Liver (tissue), 7 donors: ENCODE measurements at regions not wholly inside any gene's neighbourhood (a gene's known extent, or its start where the extent isn't known, plus 50 kb on each side); places are given as distances from the start of the nearest gene placed in this dataset.
A peak's percentile ranks its signal among the peaks of the same experiment; 100 is the strongest.

ENCODE experiments used
- DNase-seq: peaks from one replicate; pipeline ENCODE4 v3.0.0-alpha.2; 2017; ENCODE audit warnings: low spot score
- H3K27ac ChIP-seq, 2 donors: one replicate each; pipeline ENCODE4 v1.7.0; 2013; ENCODE audit warnings: inconsistent platforms in 2 of 2, low read length in 2 of 2, control low read depth in 1 of 2, low read depth in 1 of 2, mild to moderate bottlenecking in 1 of 2
- H3K27me3 ChIP-seq, 4 donors: one replicate each; pipeline versions ENCODE4 v1.6.1 to v1.7.0; 2013; ENCODE audit warnings: low read length in 3 of 4, inconsistent platforms in 1 of 4, mild to moderate bottlenecking in 1 of 4, moderate library complexity in 1 of 4; ENCODE audit not compliant: control insufficient read depth in 4 of 4, insufficient read depth in 4 of 4
- H3K36me3 ChIP-seq, 4 donors: one replicate each; pipeline versions ENCODE4 v1.6.1 to v1.7.0; 2013; ENCODE audit warnings: low read length in 3 of 4, mild to moderate bottlenecking in 3 of 4, low read depth in 1 of 4, moderate library complexity in 1 of 4; ENCODE audit not compliant: control insufficient read depth in 4 of 4, insufficient read depth in 3 of 4
- H3K4me1 ChIP-seq, 4 donors: one replicate each; pipeline versions ENCODE4 v1.6.1 to v1.7.0; 2013; ENCODE audit warnings: low read length in 3 of 4, mild to moderate bottlenecking in 3 of 4, moderate library complexity in 1 of 4; ENCODE audit not compliant: control insufficient read depth in 4 of 4, insufficient read depth in 4 of 4
- H3K4me3 ChIP-seq, 3 donors: one replicate each; pipeline versions ENCODE4 v1.6.1 to v1.7.0; 2013; ENCODE audit warnings: low read length in 3 of 3, control low read depth in 1 of 3, low read depth in 1 of 3, mild to moderate bottlenecking in 1 of 3
- H3K9ac ChIP-seq, 2 donors: one replicate each; pipeline ENCODE4 v1.7.0; 2013; ENCODE audit warnings: low read length in 2 of 2, mild to moderate bottlenecking in 2 of 2, moderate library complexity in 2 of 2, control low read depth in 1 of 2, low read depth in 1 of 2
- H3K9me3 ChIP-seq, 4 donors: one replicate each; pipeline versions ENCODE4 v1.6.1 to v1.7.0; 2013; ENCODE audit warnings: low read length in 3 of 4; ENCODE audit not compliant: control insufficient read depth in 4 of 4
- ATF3 ChIP-seq: IDR thresholded peaks from 2 replicates; pipeline ENCODE4 v1.6.1; 2016; ENCODE audit warnings: antibody characterized with exemption
- EGR1 ChIP-seq, 2 donors: IDR thresholded peaks; 2 replicates each; pipeline ENCODE4 v1.6.1; 2016 to 2018; ENCODE audit warnings: antibody characterized with exemption in 2 of 2, low read depth in 2 of 2
- FOXA1 ChIP-seq: IDR thresholded peaks from 2 replicates; pipeline ENCODE4 v1.6.1; 2016; ENCODE audit warnings: antibody characterized with exemption
- FOXA2 ChIP-seq: IDR thresholded peaks from 2 replicates; pipeline ENCODE4 v1.6.1; 2016; ENCODE audit warnings: antibody characterized with exemption
- HNF4A ChIP-seq, 2 donors: conservative IDR thresholded peaks; 2 replicates each; pipeline ENCODE4 v1.6.1; 2016; ENCODE audit warnings: antibody characterized with exemption in 2 of 2, mild to moderate bottlenecking in 2 of 2
- HNF4G ChIP-seq: IDR thresholded peaks from 2 replicates; pipeline ENCODE4 v1.6.1; 2016; ENCODE audit warnings: antibody characterized with exemption
- JUND ChIP-seq, 2 donors: IDR thresholded peaks; 2 replicates each; pipeline ENCODE4 v1.6.1; 2016; ENCODE audit warnings: antibody characterized with exemption in 2 of 2
- MAX ChIP-seq: IDR thresholded peaks from 2 replicates; pipeline ENCODE4 v1.6.1; 2016; ENCODE audit warnings: antibody characterized with exemption
- NR2F2 ChIP-seq: IDR thresholded peaks from 2 replicates; pipeline ENCODE4 v1.6.1; 2016; ENCODE audit warnings: antibody characterized with exemption
- RAD21 ChIP-seq, 2 donors: IDR thresholded peaks; 2 replicates each; pipeline ENCODE4 v1.6.1; 2016; ENCODE audit warnings: antibody characterized with exemption in 2 of 2, mild to moderate bottlenecking in 2 of 2
- REST ChIP-seq: IDR thresholded peaks from 2 replicates; pipeline ENCODE4 v1.6.1; 2016; ENCODE audit warnings: antibody characterized with exemption, mild to moderate bottlenecking
- RXRA ChIP-seq, 2 donors: IDR thresholded peaks; 2 replicates each; pipeline ENCODE4 v1.6.1; 2017 to 2018; ENCODE audit warnings: antibody characterized with exemption in 2 of 2, mild to moderate bottlenecking in 1 of 2
- SP1 ChIP-seq: IDR thresholded peaks from 2 replicates; pipeline ENCODE4 v1.6.1; 2018; ENCODE audit warnings: antibody characterized with exemption, mild to moderate bottlenecking
- WGBS: extraction: QIAGEN DNeasy Blood & Tissue Kit; methylation state at CpG from one replicate; pipeline ENCODE4 v1.1.7; 2013; 5-methylcytosine and 5-hydroxymethylcytosine counted together
- TF ChIP-seq, protein P1 (sequence below): IDR thresholded peaks from 2 replicates; pipeline ENCODE4 v1.6.1; 2016; ENCODE audit warnings: antibody characterized with exemption
- donor health status: healthy.
- donor health status: healthy.
- donor health status: healthy.
- donor health status: healthy.

- no peak overlapping the region for H3K27ac ChIP-seq
- TF ChIP-seq RAD21 (IDR thresholded peaks at IDR 0.05) (no peak), ATF3 (no peak), FOXA1 (no peak), HNF4A (conservative IDR thresholded peaks at IDR 0.05) (peak in 1 of 2 donors; percentile 37)
- 40% methylated on average over 1 of the region's 1 CpG for whole genome bisulfite sequencing
- H3K9me3 ChIP-seq: no peaks in the 10 kb centered on the region
- no peaks in the 10 kb centered on the region for H3K4me1 ChIP-seq
- no peaks in the 10 kb centered on the region for H3K36me3 ChIP-seq
- no peaks in the 10 kb centered on the region for H3K27me3 ChIP-seq
- no peak for DNase-seq
- no peak overlapping the region for H3K4me3 ChIP-seq
- H3K9ac ChIP-seq: no peak overlapping the region
Measured at GRCh38 chr3:55196495-55196894, 268.6 kb upstream of the LRTM1 start.

- no peak for TF ChIP-seq REST
- no peak for TF ChIP-seq EGR1 (IDR thresholded peaks at IDR 0.05; ENCODE audit: low read depth in 2 of 2)
- Histone ChIP-seq H3K36me3 (no peaks in the 10 kb centered on the region), H3K27me3 (no peaks in the 10 kb centered on the region), H3K9me3 (no peaks in the 10 kb centered on the region), H3K4me1 (no peaks in the 10 kb centered on the region), H3K9ac (no peak overlapping the region), H3K27ac (no peak overlapping the region), H3K4me3 (no peak overlapping the region)
- WGBS: 87% methylated on average over 3 of the region's 3 CpGs
- no peak for DNase-seq
Measured at GRCh38 chr3:55194376-55194775, 266.5 kb upstream of the LRTM1 start.

- no peaks in the 10 kb centered on the region for H3K4me1 ChIP-seq
- 82% methylated on average over 4 of the region's 4 CpGs for WGBS
- H3K36me3 ChIP-seq: no peaks in the 10 kb centered on the region
- no peak for DNase-seq
- no peak overlapping the region for H3K9ac ChIP-seq
- TF ChIP-seq, protein P1, sequence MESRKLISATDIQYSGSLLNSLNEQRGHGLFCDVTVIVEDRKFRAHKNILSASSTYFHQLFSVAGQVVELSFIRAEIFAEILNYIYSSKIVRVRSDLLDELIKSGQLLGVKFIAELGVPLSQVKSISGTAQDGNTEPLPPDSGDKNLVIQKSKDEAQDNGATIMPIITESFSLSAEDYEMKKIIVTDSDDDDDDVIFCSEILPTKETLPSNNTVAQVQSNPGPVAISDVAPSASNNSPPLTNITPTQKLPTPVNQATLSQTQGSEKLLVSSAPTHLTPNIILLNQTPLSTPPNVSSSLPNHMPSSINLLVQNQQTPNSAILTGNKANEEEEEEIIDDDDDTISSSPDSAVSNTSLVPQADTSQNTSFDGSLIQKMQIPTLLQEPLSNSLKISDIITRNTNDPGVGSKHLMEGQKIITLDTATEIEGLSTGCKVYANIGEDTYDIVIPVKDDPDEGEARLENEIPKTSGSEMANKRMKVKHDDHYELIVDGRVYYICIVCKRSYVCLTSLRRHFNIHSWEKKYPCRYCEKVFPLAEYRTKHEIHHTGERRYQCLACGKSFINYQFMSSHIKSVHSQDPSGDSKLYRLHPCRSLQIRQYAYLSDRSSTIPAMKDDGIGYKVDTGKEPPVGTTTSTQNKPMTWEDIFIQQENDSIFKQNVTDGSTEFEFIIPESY: no peak
- TF ChIP-seq RAD21 (IDR thresholded peaks at IDR 0.05): no peak
- no peak for TF ChIP-seq RXRA (IDR thresholded peaks at IDR 0.05)
- no peak for TF ChIP-seq JUND (IDR thresholded peaks at IDR 0.05)
- TF ChIP-seq HNF4G: no peak
- TF ChIP-seq MAX: no peak
- TF ChIP-seq ATF3: no peak
- TF ChIP-seq SP1: no peak
- no peak for TF ChIP-seq FOXA2
- no peak for TF ChIP-seq NR2F2
- no peak for TF ChIP-seq EGR1 (IDR thresholded peaks at IDR 0.05; ENCODE audit: low read depth in 2 of 2)
- no peak overlapping the region for H3K4me3 ChIP-seq
- no peak overlapping the region for H3K27ac ChIP-seq
- no peaks in the 10 kb centered on the region for H3K9me3 ChIP-seq
- H3K27me3 ChIP-seq: no peaks in the 10 kb centered on the region
Measured at GRCh38 chr3:55191911-55192775, 264.3 kb upstream of the LRTM1 start.
